Muscle layer of duodenum (tissue), 2 donors: ENCODE measurements at regions not wholly inside any gene's neighbourhood (a gene's known extent, or its start where the extent isn't known, plus 50 kb on each side); places are given as distances from the start of the nearest gene placed in this dataset.

Source experiments
- H3K27ac ChIP-seq: one replicate; pipeline ENCODE4 v1.7.0; 2013; ENCODE audit warnings: mild to moderate bottlenecking, low read length
- H3K27me3 ChIP-seq: one replicate; pipeline ENCODE4 v1.7.0; 2013; ENCODE audit warnings: low read depth, mild to moderate bottlenecking, control low read depth, low read length
- H3K36me3 ChIP-seq, 2 donors: one replicate each; pipeline ENCODE4 v1.7.0; 2013; ENCODE audit warnings: low read length in 2 of 2, control low read depth in 1 of 2, mild to moderate bottlenecking in 1 of 2; ENCODE audit not compliant: insufficient read depth in 2 of 2, control insufficient read depth in 1 of 2
- H3K4me1 ChIP-seq, 2 donors: one replicate each; pipeline ENCODE4 v1.7.0; 2013; ENCODE audit warnings: low read length in 2 of 2, mild to moderate bottlenecking in 2 of 2, control low read depth in 1 of 2, moderate library complexity in 1 of 2; ENCODE audit not compliant: insufficient read depth in 2 of 2, control insufficient read depth in 1 of 2
- H3K4me3 ChIP-seq, 2 donors: one replicate each; pipeline ENCODE4 v1.7.0; 2013; ENCODE audit warnings: low read length in 2 of 2, low read depth in 1 of 2, mild to moderate bottlenecking in 1 of 2
- H3K9me3 ChIP-seq, 2 donors: one replicate each; pipeline ENCODE4 v1.7.0; 2013; ENCODE audit warnings: low read length in 2 of 2, control low read depth in 1 of 2, mild to moderate bottlenecking in 1 of 2; ENCODE audit not compliant: control insufficient read depth in 1 of 2
- donor health status: healthy.

- no peaks in the 10 kb centered on the region for H3K4me1 ChIP-seq
- H3K4me3 ChIP-seq: no peak overlapping the region
- no peak overlapping the region for H3K27ac ChIP-seq
- H3K9me3 ChIP-seq: no peaks in the 10 kb centered on the region
- H3K36me3 ChIP-seq: no peaks in the 10 kb centered on the region
- no peaks in the 10 kb centered on the region for H3K27me3 ChIP-seq
Observed at GRCh38 chr9:14560194-14560593, 133.0 kb downstream of the ZDHHC21 start.

DNA sequence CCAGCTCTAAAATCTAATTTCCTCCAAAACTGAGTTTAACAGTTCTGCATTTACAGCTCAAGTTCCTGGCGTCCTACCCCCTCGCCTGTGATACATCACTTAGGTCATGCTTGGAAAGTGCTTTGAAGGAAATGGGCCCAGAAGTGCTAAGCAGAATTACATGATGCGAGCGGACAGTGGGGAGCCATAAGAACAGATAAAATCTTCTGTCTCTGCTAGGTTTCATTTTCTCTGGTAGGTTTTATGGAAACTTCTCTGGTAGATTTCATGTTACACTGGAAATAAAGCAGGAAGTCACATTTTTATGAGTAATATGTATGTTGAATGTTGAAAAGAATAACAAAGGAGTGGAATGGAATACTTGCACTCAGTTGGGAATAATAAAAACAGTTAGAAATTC lies 138.3 kb downstream of the ZDHHC21 start:
- no peak overlapping the region for H3K27ac ChIP-seq

DNA sequence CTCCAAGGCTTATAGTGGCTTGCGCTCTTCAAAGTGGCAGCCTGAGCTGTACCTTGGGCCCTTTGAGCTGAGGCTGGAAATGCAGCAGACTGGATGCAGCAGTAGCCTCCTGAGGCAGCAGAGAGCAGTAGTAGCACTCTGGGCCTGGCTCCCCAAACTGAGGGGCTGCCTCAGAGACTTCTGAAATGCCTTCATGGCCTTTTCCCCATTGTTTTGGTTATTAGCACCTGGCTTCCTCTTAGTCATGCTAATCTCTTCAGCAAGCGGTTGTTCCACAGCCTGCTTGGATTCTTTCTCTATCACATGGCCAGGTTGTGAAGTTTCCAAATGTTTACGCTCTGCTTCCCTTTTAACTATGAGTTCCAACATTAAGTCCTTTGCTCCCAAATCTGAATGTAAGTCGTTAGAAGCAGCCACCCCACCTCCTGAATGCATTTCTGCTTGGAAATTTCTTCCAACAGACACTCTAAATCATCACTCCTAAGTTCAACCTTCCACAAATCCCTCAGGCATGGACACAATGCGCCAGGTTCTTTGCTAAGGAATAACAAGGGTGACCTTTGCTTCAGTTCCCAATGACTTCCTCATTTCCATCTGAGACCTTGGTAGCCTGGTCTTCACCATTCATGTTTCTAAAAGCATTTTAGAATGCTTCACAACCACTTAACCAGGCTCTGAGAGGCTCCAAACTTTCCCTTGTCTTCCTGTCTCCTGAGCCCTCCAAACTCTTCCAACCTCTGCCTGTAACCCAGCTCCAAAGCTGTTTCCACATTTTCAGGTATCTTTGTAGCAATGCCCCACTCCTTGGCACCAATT lies 145.8 kb downstream of the ZDHHC21 start:
- Histone ChIP-seq H3K9me3 (no peaks in the 10 kb centered on the region), H3K4me1 (no peaks in the 10 kb centered on the region), H3K36me3 (no peaks in the 10 kb centered on the region), H3K27ac (no peak overlapping the region), H3K27me3 (no peaks in the 10 kb centered on the region), H3K4me3 (no peak overlapping the region)

More for the DNA sequence above, 138.3 kb downstream of the ZDHHC21 start:
- Histone ChIP-seq H3K36me3 (no peaks in the 10 kb centered on the region), H3K27me3 (no peaks in the 10 kb centered on the region), H3K4me3 (no peak overlapping the region), H3K4me1 (no peaks in the 10 kb centered on the region), H3K9me3 (no peaks in the 10 kb centered on the region)

DNA sequence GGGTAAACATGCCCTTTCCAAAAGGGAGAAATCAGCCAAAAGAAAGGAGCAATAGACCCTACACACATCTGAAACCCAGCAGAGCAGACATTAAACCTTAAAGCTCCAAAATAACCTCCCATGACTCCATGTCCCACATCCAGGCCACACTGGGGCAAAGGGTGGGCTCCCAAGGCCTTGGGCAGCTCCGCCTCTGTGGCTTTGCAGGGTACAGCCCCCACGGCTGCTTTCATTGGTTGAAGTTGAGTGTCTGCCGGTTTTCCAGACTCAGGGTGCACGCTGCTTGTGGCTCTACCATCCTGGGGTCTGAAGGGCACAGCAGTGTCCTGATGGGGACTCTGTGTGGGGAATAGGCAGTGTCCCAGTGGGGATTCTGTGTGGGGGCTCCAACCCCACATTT lies 146.5 kb downstream of the ZDHHC21 start:
- H3K27me3 ChIP-seq: no peaks in the 10 kb centered on the region
- H3K4me3 ChIP-seq: no peak overlapping the region
- no peaks in the 10 kb centered on the region for H3K36me3 ChIP-seq
- H3K4me1 ChIP-seq: no peaks in the 10 kb centered on the region
- H3K9me3 ChIP-seq: no peaks in the 10 kb centered on the region
- no peak overlapping the region for H3K27ac ChIP-seq

- no peak overlapping the region for H3K27ac ChIP-seq
- H3K27me3 ChIP-seq: no peaks in the 10 kb centered on the region
- no peaks in the 10 kb centered on the region for H3K9me3 ChIP-seq
Observed at GRCh38 chr9:14542071-14542470, 151.2 kb downstream of the ZDHHC21 start.

DNA sequence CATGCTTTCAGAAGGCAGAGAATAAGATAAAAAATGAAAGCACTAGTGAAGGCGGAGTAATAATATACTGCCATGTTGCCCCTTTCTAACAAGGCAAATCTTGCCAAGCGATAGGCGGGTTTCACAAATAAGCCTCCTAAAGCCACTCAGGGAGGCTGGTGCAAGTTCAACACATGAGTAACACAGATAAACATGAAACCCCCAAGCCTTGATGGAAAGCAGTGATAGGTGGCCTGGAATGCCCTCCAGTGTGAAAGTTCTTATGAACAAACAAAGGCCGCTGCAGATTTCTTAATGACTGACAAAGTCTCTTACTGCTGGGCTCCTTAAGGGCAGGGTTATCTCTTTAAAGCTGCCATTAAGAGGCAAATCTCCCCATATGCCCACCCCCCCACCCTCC lies 154.7 kb downstream of the ZDHHC21 start:
- no peaks in the 10 kb centered on the region for H3K4me1 ChIP-seq
- no peak overlapping the region for H3K27ac ChIP-seq
- no peak overlapping the region for H3K4me3 ChIP-seq
- H3K36me3 ChIP-seq: no peaks in the 10 kb centered on the region
- no peaks in the 10 kb centered on the region for H3K27me3 ChIP-seq
- no peaks in the 10 kb centered on the region for H3K9me3 ChIP-seq

More at GRCh38 chr9:14542071-14542470, 151.2 kb downstream of the ZDHHC21 start:
- Histone ChIP-seq H3K4me3 (no peak overlapping the region), H3K4me1 (no peaks in the 10 kb centered on the region), H3K36me3 (no peaks in the 10 kb centered on the region)

DNA sequence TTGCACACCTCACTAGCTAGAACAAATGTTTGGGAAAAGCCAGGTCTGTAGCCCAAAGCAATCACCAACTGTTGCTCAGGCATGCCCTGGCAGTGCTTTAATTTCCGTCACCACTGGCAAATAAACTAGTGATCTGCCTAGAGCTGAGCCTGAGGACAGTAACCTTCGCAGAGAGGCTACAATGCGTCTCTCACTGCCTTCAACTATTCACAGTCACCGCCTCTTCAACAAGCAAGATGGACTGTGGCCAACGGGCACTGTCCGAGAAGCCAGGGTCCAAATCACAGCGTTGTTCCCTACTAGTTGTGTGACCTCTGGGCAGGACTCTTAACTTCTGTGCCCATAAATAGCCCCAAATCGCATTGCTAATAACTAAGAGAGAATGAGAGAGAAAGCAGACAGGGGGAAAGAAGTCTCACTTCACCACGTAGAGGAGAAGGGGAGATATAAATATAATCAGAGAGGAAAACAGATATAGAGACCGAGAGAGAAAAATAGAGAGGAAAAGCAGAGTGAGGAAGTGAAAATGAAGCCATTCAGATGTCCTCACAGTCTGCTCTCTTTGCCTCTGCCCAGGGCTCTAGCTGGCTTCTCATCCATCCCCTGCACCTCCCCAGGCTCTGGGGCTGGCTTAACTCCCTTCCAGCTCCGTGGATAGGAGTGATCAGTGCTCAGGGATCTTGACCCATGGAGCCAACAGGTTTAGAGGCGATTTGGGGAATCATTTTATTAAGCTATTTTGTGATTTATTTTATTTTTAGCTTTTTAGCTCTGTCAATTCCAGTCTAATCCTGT lies 157.9 kb downstream of the ZDHHC21 start:
- Histone ChIP-seq H3K4me1 (no peaks in the 10 kb centered on the region), H3K9me3 (no peaks in the 10 kb centered on the region), H3K27ac (no peak overlapping the region), H3K36me3 (no peaks in the 10 kb centered on the region), H3K4me3 (no peak overlapping the region), H3K27me3 (no peaks in the 10 kb centered on the region)

DNA sequence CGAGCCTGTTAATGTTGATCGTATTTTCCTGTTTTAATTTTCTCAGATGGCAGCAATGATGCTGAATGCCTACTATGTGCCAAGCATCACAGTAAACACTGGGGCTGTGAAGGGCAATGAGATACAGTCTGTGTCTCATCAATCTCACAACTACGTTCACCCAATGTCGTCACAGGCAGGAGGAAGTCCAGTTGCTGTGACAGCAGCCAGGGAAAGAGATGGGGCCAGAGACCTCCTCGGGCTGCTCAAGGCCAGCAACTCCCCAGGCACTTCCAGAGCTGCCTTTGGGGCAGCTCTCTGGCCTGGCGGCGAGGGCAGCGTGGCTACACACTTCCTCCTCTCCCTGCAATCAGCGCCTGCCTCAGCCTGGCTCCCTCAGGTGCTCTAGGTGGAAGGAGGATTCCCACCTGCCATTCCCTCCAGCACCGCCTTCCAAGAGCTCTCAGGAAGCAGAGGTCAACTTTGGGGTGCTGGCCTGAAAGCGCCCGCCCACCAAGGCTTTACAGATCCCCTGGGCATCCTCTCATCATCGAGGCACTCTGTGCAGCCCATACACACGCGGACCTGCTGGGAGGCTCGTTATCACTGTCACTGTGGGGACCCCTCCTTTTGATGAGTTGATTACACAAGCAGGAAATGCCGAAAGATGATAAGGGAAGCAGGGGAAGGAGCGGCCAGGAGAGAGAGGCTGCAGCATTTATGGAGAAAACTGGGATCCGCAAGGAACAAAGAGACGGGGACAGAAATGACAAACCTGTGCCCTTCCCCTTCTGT lies 159.2 kb downstream of the ZDHHC21 start:
- Histone ChIP-seq H3K4me1 (no peaks in the 10 kb centered on the region), H3K27ac (no peak overlapping the region), H3K4me3 (no peak overlapping the region), H3K9me3 (no peaks in the 10 kb centered on the region), H3K36me3 (no peaks in the 10 kb centered on the region), H3K27me3 (no peaks in the 10 kb centered on the region)

- Histone ChIP-seq H3K4me3 (no peak overlapping the region), H3K9me3 (no peaks in the 10 kb centered on the region), H3K27me3 (no peaks in the 10 kb centered on the region), H3K27ac (no peak overlapping the region), H3K4me1 (no peaks in the 10 kb centered on the region), H3K36me3 (no peaks in the 10 kb centered on the region)
Observed at GRCh38 chr9:14532456-14533115, 160.6 kb downstream of the ZDHHC21 start.

- H3K4me3 ChIP-seq: no peak overlapping the region
- no peaks in the 10 kb centered on the region for H3K4me1 ChIP-seq
Observed at GRCh38 chr9:14531341-14532269, 161.6 kb downstream of the ZDHHC21 start.

More at GRCh38 chr9:14531341-14532269, 161.6 kb downstream of the ZDHHC21 start:
- no peaks in the 10 kb centered on the region for H3K27me3 ChIP-seq
- no peaks in the 10 kb centered on the region for H3K36me3 ChIP-seq
- no peaks in the 10 kb centered on the region for H3K9me3 ChIP-seq
- H3K27ac ChIP-seq: no peak overlapping the region
